ENCODE measurements at regions not wholly inside any gene's neighbourhood (a gene's known extent, or its start where the extent isn't known, plus 50 kb on each side); places are given as distances from the start of the nearest gene placed in this dataset.

DNA sequence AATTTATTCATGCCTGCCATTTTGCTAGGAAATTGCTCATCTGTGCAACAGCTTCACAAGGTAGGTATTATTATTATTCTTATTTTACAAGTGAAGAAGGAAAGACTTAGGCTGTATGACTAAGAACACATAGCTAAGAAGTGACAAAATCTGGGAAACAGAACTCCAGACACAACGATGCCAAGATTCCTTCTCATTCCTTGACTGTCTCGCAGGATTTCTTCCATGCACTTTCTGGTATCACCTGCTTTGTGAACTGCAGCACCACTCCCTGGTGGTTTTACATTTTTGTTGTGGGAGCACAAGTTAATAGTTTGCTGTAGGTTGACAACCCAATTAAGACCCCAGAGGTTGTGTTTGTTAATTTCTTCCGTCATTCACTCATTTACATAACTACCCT lies 188.5 kb downstream of the LACC1 start:
- H3K9me3 ChIP-seq (ENCODE audit: control insufficient read depth, low read length): no peaks in the 10 kb centered on the region
- H3K4me3 ChIP-seq (ENCODE audit: low read length): no peak overlapping the region

GRCh38 chr13:44068737-44069136 lies 189.0 kb downstream of the LACC1 start:
- H3K4me3 ChIP-seq (ENCODE audit: low read length): no peak overlapping the region
- H3K27me3 ChIP-seq (ENCODE audit: control insufficient read depth, insufficient read depth, low read length): no peaks in the 10 kb centered on the region
- H3K36me3 ChIP-seq (ENCODE audit: control insufficient read depth, insufficient read depth, low read length): no peaks in the 10 kb centered on the region
- no peak overlapping the region for H3K9ac ChIP-seq (ENCODE audit: low read length)
- H3K4me1 ChIP-seq (ENCODE audit: control insufficient read depth, insufficient read depth, low read length): no peaks in the 10 kb centered on the region
- H3K9me3 ChIP-seq (ENCODE audit: control insufficient read depth, low read length): no peaks in the 10 kb centered on the region

More for the DNA sequence above, 188.5 kb downstream of the LACC1 start:
- H3K27me3 ChIP-seq (ENCODE audit: control insufficient read depth, insufficient read depth, low read length): no peaks in the 10 kb centered on the region
- H3K9ac ChIP-seq (ENCODE audit: low read length): no peak overlapping the region
- H3K4me1 ChIP-seq (ENCODE audit: control insufficient read depth, insufficient read depth, low read length): no peaks in the 10 kb centered on the region
- no peaks in the 10 kb centered on the region for H3K36me3 ChIP-seq (ENCODE audit: control insufficient read depth, insufficient read depth, low read length)

GRCh38 chr13:44072536-44072935 lies 192.8 kb downstream of the LACC1 start:
- no peaks in the 10 kb centered on the region for H3K36me3 ChIP-seq (ENCODE audit: control insufficient read depth, insufficient read depth, low read length)
- H3K27me3 ChIP-seq (ENCODE audit: control insufficient read depth, insufficient read depth, low read length): no peaks in the 10 kb centered on the region
- H3K4me3 ChIP-seq (ENCODE audit: low read length): no peak overlapping the region
- no peaks in the 10 kb centered on the region for H3K9me3 ChIP-seq (ENCODE audit: control insufficient read depth, low read length)
- H3K4me1 ChIP-seq (ENCODE audit: control insufficient read depth, insufficient read depth, low read length): no peaks in the 10 kb centered on the region
- H3K9ac ChIP-seq (ENCODE audit: low read length): no peak overlapping the region

DNA sequence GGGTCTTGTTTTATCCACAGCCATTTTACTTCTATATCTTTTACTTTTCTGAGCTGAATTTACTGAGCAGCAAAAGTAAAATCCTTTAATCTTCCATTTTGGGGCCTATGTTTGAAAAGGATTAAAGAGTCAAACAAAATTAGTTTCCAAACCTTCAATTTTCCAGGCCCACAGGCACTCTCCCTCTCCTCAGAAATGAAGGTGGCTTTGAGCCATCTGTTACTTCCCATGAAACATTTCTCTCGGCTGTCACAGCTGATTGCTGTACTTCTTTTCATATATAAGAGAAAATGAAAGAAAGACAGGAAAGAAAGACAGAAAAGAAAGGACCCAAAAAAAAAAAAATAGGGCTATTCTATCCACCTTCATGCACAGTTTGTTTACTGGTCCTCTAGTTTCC lies 194.9 kb downstream of the LACC1 start:
- Histone ChIP-seq H3K4me1 (ENCODE audit: control insufficient read depth, insufficient read depth, low read length) (no peaks in the 10 kb centered on the region), H3K36me3 (ENCODE audit: control insufficient read depth, insufficient read depth, low read length) (no peaks in the 10 kb centered on the region), H3K27me3 (ENCODE audit: control insufficient read depth, insufficient read depth, low read length) (no peaks in the 10 kb centered on the region), H3K9me3 (ENCODE audit: control insufficient read depth, low read length) (no peaks in the 10 kb centered on the region), H3K4me3 (ENCODE audit: low read length) (no peak overlapping the region), H3K9ac (ENCODE audit: low read length) (no peak overlapping the region)

DNA sequence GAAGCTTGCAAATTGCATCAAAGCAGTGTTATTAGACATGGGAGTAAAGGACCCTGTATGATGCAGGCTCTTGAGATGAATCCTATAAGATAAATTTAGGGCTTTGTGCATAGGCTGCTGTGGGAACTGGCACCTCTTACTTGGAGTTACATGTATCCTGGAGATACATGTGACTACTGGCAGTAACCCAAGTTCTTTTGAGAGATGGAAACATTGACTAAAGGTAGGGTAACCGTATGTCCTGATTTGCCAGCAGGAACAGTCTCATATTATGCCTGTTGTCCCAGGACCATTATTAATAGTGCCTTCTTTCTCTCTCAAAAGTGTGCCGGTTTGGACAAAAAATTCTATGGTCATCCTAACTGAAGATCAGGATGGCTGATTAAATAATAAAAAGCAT lies 195.4 kb downstream of the LACC1 start:
- H3K36me3 ChIP-seq (ENCODE audit: control insufficient read depth, insufficient read depth, low read length): no peaks in the 10 kb centered on the region
- no peaks in the 10 kb centered on the region for H3K27me3 ChIP-seq (ENCODE audit: control insufficient read depth, insufficient read depth, low read length)
- H3K9me3 ChIP-seq (ENCODE audit: control insufficient read depth, low read length): no peaks in the 10 kb centered on the region
- H3K4me3 ChIP-seq (ENCODE audit: low read length): no peak overlapping the region
- no peak overlapping the region for H3K9ac ChIP-seq (ENCODE audit: low read length)
- no peaks in the 10 kb centered on the region for H3K4me1 ChIP-seq (ENCODE audit: control insufficient read depth, insufficient read depth, low read length)

DNA sequence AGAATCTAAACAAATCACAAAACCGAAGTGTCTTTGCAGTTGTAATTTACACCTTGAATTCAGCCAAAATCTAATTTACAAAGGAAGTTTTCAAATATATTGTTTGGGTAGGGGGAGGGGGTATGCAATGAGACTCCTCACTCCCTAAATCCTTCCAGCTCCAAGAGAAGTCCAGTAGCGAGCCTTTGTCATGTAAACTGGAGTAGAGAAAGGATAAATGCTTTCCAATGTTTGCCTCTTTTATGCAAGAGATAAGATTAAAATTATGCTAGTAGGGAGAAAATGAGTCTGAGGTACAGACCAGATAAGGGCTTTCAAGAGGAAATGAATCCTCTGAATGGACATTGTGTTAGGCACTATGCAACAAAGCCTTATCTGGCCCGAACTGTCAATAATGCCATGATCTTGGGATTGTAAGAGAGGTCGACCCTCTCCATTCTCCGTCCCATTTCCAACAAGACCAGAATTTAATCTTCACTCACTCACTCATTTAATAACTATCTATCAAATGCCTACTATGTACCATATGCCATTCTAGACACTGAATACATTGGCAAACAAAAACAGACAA lies 199.2 kb downstream of the LACC1 start:
- Histone ChIP-seq H3K4me1 (ENCODE audit: control insufficient read depth, insufficient read depth, low read length) (no peaks in the 10 kb centered on the region), H3K36me3 (ENCODE audit: control insufficient read depth, insufficient read depth, low read length) (no peaks in the 10 kb centered on the region), H3K27me3 (ENCODE audit: control insufficient read depth, insufficient read depth, low read length) (no peaks in the 10 kb centered on the region), H3K9me3 (ENCODE audit: control insufficient read depth, low read length) (no peaks in the 10 kb centered on the region), H3K9ac (ENCODE audit: low read length) (no peak overlapping the region), H3K4me3 (ENCODE audit: low read length) (no peak overlapping the region)

GRCh38 chr13:44079413-44080205 lies 199.9 kb downstream of the LACC1 start:
- H3K9ac ChIP-seq (ENCODE audit: low read length): no peak overlapping the region
- H3K9me3 ChIP-seq (ENCODE audit: control insufficient read depth, low read length): no peaks in the 10 kb centered on the region
- H3K36me3 ChIP-seq (ENCODE audit: control insufficient read depth, insufficient read depth, low read length): no peaks in the 10 kb centered on the region
- no peak overlapping the region for H3K4me3 ChIP-seq (ENCODE audit: low read length)
- H3K27me3 ChIP-seq (ENCODE audit: control insufficient read depth, insufficient read depth, low read length): no peaks in the 10 kb centered on the region
- H3K4me1 ChIP-seq (ENCODE audit: control insufficient read depth, insufficient read depth, low read length): no peaks in the 10 kb centered on the region

DNA sequence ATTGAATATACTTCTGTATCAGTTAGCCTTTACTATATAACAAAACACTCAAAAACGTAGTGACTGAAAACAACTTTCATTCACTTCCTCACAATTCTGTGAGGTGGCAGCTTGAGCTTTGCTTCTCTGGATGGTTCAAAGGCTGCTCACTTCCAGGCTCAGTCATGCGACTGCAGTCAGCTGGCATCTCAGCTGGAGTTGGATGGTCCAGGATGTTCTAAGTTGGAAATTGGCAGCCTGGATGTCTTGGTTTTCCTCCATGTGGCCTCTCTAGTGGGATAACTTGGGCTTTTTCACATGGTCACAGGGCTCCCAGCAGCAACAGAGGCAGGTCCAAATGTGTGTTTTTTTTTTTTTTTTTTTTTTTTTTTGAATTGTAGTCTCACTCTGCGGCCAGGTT lies 204.4 kb downstream of the LACC1 start:
- Histone ChIP-seq H3K36me3 (ENCODE audit: control insufficient read depth, insufficient read depth, low read length) (no peaks in the 10 kb centered on the region), H3K9me3 (ENCODE audit: control insufficient read depth, low read length) (no peaks in the 10 kb centered on the region), H3K4me1 (ENCODE audit: control insufficient read depth, insufficient read depth, low read length) (no peaks in the 10 kb centered on the region), H3K4me3 (ENCODE audit: low read length) (no peak overlapping the region), H3K9ac (ENCODE audit: low read length) (no peak overlapping the region), H3K27me3 (ENCODE audit: control insufficient read depth, insufficient read depth, low read length) (no peaks in the 10 kb centered on the region)

DNA sequence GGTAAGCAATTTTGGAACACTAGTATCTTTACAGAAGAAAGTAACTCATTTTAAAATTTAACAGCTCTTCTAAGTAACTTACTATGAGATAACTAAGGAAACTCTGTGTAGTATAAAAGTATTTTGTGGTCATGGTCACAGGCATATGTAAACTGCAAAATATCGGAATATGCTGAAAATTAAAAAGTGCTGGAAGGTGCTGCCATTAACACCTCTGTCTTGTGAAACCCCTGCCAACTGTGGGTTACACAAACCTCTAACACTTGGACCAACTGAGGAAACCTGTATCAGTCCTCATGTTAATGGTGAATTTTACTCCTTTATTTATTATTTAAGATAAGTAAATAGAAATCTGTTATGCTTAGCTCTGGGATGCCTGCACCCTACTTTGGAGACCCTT lies 206.7 kb downstream of the LACC1 start:
- H3K27me3 ChIP-seq (ENCODE audit: control insufficient read depth, insufficient read depth, low read length): no peaks in the 10 kb centered on the region
- no peaks in the 10 kb centered on the region for H3K36me3 ChIP-seq (ENCODE audit: control insufficient read depth, insufficient read depth, low read length)
- H3K4me1 ChIP-seq (ENCODE audit: control insufficient read depth, insufficient read depth, low read length): no peaks in the 10 kb centered on the region
- no peaks in the 10 kb centered on the region for H3K9me3 ChIP-seq (ENCODE audit: control insufficient read depth, low read length)
- H3K9ac ChIP-seq (ENCODE audit: low read length): no peak overlapping the region
- no peak overlapping the region for H3K4me3 ChIP-seq (ENCODE audit: low read length)

DNA sequence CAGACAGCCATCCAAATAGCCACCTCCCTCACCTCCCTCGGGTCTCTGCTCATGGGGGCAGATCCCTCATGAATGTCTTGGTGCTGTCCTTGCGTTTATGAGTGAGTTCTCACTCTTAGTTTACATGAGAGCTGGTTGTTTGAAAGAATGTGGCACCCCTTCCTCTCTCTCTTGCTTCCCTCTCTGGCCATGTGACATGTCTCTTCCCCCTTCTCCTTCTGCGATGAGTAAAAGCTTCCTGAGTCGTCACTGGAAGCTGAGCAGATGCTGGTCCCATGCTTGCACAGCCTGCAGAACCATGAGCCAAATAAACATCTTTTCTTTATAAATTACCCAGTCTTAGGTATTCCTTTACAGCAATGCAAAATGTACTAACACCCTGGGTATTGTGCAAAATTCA lies 208.7 kb downstream of the LACC1 start:
- Histone ChIP-seq H3K9me3 (ENCODE audit: control insufficient read depth, low read length) (no peaks in the 10 kb centered on the region), H3K4me1 (ENCODE audit: control insufficient read depth, insufficient read depth, low read length) (peaks cover 6% of the 10 kb centered on the region), H3K9ac (ENCODE audit: low read length) (no peak overlapping the region), H3K27me3 (ENCODE audit: control insufficient read depth, insufficient read depth, low read length) (no peaks in the 10 kb centered on the region), H3K36me3 (ENCODE audit: control insufficient read depth, insufficient read depth, low read length) (no peaks in the 10 kb centered on the region), H3K4me3 (ENCODE audit: low read length) (no peak overlapping the region)

GRCh38 chr13:44088991-44089413 lies 209.3 kb downstream of the LACC1 start:
- H3K9ac ChIP-seq (ENCODE audit: low read length): no peak overlapping the region
- no peaks in the 10 kb centered on the region for H3K9me3 ChIP-seq (ENCODE audit: control insufficient read depth, low read length)
- no peaks in the 10 kb centered on the region for H3K36me3 ChIP-seq (ENCODE audit: control insufficient read depth, insufficient read depth, low read length)
- no peaks in the 10 kb centered on the region for H3K27me3 ChIP-seq (ENCODE audit: control insufficient read depth, insufficient read depth, low read length)
- H3K4me3 ChIP-seq (ENCODE audit: low read length): no peak overlapping the region
- peaks cover 6% of the 10 kb centered on the region for H3K4me1 ChIP-seq (ENCODE audit: control insufficient read depth, insufficient read depth, low read length)

DNA sequence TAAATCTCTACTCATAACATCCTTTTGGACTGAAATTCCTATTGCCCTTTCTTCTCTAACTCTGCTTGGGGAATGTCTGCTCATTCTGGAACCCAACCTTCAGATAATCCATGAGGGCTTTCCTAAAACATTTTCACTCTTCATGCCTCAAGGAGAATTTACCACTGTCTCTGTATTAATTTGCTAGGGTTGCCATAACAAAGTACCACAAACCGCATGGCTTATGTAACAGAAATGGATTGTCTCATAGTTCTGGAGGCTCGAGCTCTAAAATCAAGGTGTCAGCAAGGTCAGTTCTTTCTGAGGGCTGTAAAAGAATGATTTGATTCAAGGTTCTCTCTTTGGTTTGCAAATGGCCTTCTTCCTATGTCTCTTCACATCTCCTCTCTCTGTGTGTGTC lies 209.7 kb downstream of the LACC1 start:
- no peaks in the 10 kb centered on the region for H3K27me3 ChIP-seq (ENCODE audit: control insufficient read depth, insufficient read depth, low read length)
- no peaks in the 10 kb centered on the region for H3K9me3 ChIP-seq (ENCODE audit: control insufficient read depth, low read length)
- H3K4me1 ChIP-seq (ENCODE audit: control insufficient read depth, insufficient read depth, low read length): peaks cover 6% of the 10 kb centered on the region
- H3K9ac ChIP-seq (ENCODE audit: low read length): no peak overlapping the region
- H3K36me3 ChIP-seq (ENCODE audit: control insufficient read depth, insufficient read depth, low read length): no peaks in the 10 kb centered on the region
- H3K4me3 ChIP-seq (ENCODE audit: low read length): no peak overlapping the region

All from mucosa of stomach (tissue), 1 donor.